ENCODE measurements at regions not wholly inside any gene's neighbourhood (a gene's known extent, or its start where the extent isn't known, plus 50 kb on each side); places are given as distances from the start of the nearest gene placed in this dataset.

- Histone ChIP-seq H3K79me2 (ENCODE audit: low read depth) (no peaks in the 10 kb centered on the region), H3K4me3 (no peak overlapping the region), H3F3A (ENCODE audit: low read depth) (no peaks in the 10 kb centered on the region), H2AFZ (replicated peaks) (no peak overlapping the region), H3K9me3 (ENCODE audit: low read depth) (no peaks in the 10 kb centered on the region), H3K27ac (no peak overlapping the region), H3K27me3 (no peaks in the 10 kb centered on the region), H3K9ac (no peak overlapping the region), H3K4me2 (no peak overlapping the region), H3K36me3 (no peaks in the 10 kb centered on the region), H4K20me1 (ENCODE audit: low read depth) (no peaks in the 10 kb centered on the region), H3K4me1 (peaks cover 13% of the 10 kb centered on the region)
- no peaks in the 10 kb centered on the region for H3K9me3 Mint-ChIP-seq
- peaks cover 70% of the 10 kb centered on the region for H3K4me1 Mint-ChIP-seq
- no peak for DNase-seq (ENCODE audit: low spot score)
- TF ChIP-seq CTCF (IDR thresholded peaks at IDR 0.05), result no peak
- TF ChIP-seq EZH2phosphoT487 (IDR thresholded peaks at IDR 0.05), result no peak
- no peak for TF ChIP-seq EZH2 (IDR thresholded peaks at IDR 0.05)
- H3K27me3 Mint-ChIP-seq (ENCODE audit: insufficient read depth, low read depth), result peaks cover 4% of the 10 kb centered on the region
- H3K36me3 Mint-ChIP-seq, result no peaks in the 10 kb centered on the region
- no peak overlapping the region for H3K4me3 Mint-ChIP-seq
- no peak overlapping the region for H3K27ac Mint-ChIP-seq
Observed at GRCh38 chr2:172242961-172243360, 140.3 kb upstream of the DLX2 start.

- Histone ChIP-seq H4K20me1 (ENCODE audit: low read depth) (no peaks in the 10 kb centered on the region), H3K9ac (no peak overlapping the region), H3K4me1 (peaks cover 19% of the 10 kb centered on the region), H3K4me2 (no peak overlapping the region), H3K27me3 (no peaks in the 10 kb centered on the region), H3K79me2 (ENCODE audit: low read depth) (no peaks in the 10 kb centered on the region), H3K4me3 (no peak overlapping the region), H3K36me3 (no peaks in the 10 kb centered on the region), H3K27ac (no peak overlapping the region), H3F3A (ENCODE audit: low read depth) (peaks cover 6% of the 10 kb centered on the region), H3K9me3 (ENCODE audit: low read depth) (no peaks in the 10 kb centered on the region), H2AFZ (replicated peaks) (no peak overlapping the region)
- Mint-ChIP-seq H3K9me3 (no peaks in the 10 kb centered on the region), H3K4me1 (peaks cover 74% of the 10 kb centered on the region), H3K27me3 (ENCODE audit: insufficient read depth, low read depth) (peaks cover 6% of the 10 kb centered on the region), H3K27ac (peak overlapping the region; percentile 22), H3K36me3 (no peaks in the 10 kb centered on the region), H3K4me3 (no peak overlapping the region)
- TF ChIP-seq CTCF (IDR thresholded peaks at IDR 0.05) (no peak), EZH2 (IDR thresholded peaks at IDR 0.05) (no peak), EZH2phosphoT487 (IDR thresholded peaks at IDR 0.05) (no peak)
- DNase-seq (ENCODE audit: low spot score), result no peak
Observed at GRCh38 chr2:172244419-172245130, 141.9 kb upstream of the DLX2 start.

- no peak for TF ChIP-seq EZH2 (IDR thresholded peaks at IDR 0.05)
- no peak for TF ChIP-seq CTCF (IDR thresholded peaks at IDR 0.05)
- TF ChIP-seq EZH2phosphoT487 (IDR thresholded peaks at IDR 0.05), result no peak
- peak overlapping the region; percentile 23 for H2AFZ ChIP-seq (replicated peaks)
Observed at GRCh38 chr2:172246649-172247048, 143.9 kb upstream of the DLX2 start.

More at GRCh38 chr2:172246649-172247048, 143.9 kb upstream of the DLX2 start:
- Histone ChIP-seq H3K27ac (no peak overlapping the region), H3K4me2 (no peak overlapping the region), H3F3A (ENCODE audit: low read depth) (peaks cover 6% of the 10 kb centered on the region), H3K4me3 (no peak overlapping the region), H3K9me3 (ENCODE audit: low read depth) (no peaks in the 10 kb centered on the region), H3K4me1 (peaks cover 7% of the 10 kb centered on the region), H4K20me1 (ENCODE audit: low read depth) (no peaks in the 10 kb centered on the region), H3K27me3 (no peaks in the 10 kb centered on the region), H3K36me3 (no peaks in the 10 kb centered on the region), H3K9ac (no peak overlapping the region), H3K79me2 (ENCODE audit: low read depth) (no peaks in the 10 kb centered on the region)
- DNase-seq (ENCODE audit: low spot score), result no peak
- H3K27me3 Mint-ChIP-seq (ENCODE audit: insufficient read depth, low read depth), result peaks cover 2% of the 10 kb centered on the region
- H3K36me3 Mint-ChIP-seq, result no peaks in the 10 kb centered on the region
- H3K4me3 Mint-ChIP-seq, result no peak overlapping the region
- peaks cover 71% of the 10 kb centered on the region for H3K4me1 Mint-ChIP-seq
- peak overlapping the region; percentile 70 for H3K27ac Mint-ChIP-seq
- H3K9me3 Mint-ChIP-seq, result no peaks in the 10 kb centered on the region

Data from neural progenitor cell (in vitro differentiated cells).